Fibroblast of villous mesenchyme (primary cell): ENCODE measurements at regions not wholly inside any gene's neighbourhood (a gene's known extent, or its start where the extent isn't known, plus 50 kb on each side); places are given as distances from the start of the nearest gene placed in this dataset.
"Not testable (repeated sequence)": the region's sequence is repeated elsewhere in the genome, so short reads cannot be mapped to it uniquely, and the experiment has no call there.

ENCODE experiments used
- DNase-seq: peaks from one replicate; pipeline ENCODE4 v3.0.0-alpha.2; 2010; ENCODE audit warnings: low read depth
- H3K4me3 ChIP-seq: 2 replicates; pipeline ENCODE4 v1.5.1; 2011; ENCODE audit warnings: low read depth, mild to moderate bottlenecking, low read length
- CTCF ChIP-seq: IDR thresholded peaks from 2 replicates; pipeline ENCODE4 v1.5.1; 2012; ENCODE audit warnings: low read depth, mild to moderate bottlenecking, low read length; ENCODE audit not compliant: insufficient read depth

DNA sequence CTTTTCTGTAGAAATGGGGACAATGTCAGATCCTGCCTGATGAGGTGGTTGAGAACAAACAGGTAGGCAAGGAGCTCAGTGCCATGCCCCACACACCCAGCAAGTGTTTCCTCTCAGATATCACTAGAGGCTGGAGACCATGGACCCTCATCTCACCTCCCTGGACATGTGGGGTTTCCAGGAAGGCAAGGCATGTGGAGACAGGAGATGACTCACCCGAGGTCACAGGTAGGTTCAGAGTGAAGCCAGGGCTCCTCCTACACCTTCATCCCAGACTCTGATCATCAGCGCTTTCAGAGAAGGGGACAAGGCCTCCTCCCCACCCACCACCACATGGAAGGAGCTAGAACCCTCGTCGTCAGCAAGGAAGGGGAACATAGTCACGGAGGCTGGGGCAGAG lies 69.2 kb downstream of the MATN1 start:
- DNase-seq = no peak
- TF ChIP-seq CTCF = no peak
- no peak overlapping the region for H3K4me3 ChIP-seq

DNA sequence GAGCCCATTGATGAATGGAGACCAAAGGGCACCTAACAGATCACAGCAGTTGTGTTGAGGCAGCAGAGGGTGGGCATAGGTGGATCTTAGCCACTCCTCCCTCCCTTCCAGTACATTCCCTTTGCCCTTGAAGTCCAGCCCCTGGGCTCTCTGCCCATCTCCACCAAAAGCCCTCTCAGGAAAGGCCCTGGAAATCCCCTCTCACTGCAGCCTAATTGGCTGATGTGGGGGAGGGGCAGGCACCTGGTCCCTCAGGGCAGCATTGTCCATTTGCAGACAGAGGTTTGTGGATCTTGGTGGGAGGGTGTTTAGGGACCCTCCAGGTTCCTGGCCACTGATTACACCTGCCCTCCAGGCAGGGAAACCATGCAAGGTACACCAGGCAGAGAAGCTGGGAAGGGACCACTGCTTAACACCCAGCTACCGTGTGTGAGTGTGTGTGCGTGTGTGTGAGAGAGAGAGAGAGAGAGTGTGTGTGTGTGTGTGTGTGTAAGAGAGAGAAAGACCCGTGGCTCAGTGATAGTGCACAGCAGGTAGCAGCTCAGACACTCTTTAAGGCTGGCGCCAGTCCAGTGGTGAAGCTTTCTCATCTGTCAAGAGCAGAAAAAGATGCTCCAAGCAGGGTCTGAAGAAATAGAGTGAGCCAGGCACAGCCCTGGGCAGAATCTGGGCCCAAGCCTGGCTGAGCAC lies 71.1 kb downstream of the MATN1 start:
- no peak overlapping the region for H3K4me3 ChIP-seq
- DNase-seq = no peak
- TF ChIP-seq CTCF = no peak

DNA sequence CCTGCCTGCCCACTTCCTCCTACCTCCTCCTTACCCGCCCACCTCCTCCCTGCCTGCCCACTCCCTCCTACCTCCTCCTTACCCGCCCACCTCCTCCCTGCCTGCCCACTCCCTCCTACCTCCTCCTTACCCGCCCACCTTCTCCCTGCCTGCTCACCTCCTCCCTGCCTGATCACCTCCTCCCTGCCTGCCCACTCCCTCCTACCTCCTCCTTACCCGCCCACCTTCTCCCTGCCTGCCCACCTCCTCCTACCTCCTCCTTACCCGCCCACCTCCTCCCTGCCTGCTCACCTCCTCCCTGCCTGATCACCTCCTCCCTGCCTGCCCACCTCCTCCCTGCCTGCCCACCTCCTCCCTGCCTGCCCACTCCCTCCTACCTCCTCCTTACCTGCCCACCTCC lies 72.0 kb downstream of the MATN1 start:
- DNase-seq, H3K4me3 ChIP-seq: not testable (repeated sequence)

DNA sequence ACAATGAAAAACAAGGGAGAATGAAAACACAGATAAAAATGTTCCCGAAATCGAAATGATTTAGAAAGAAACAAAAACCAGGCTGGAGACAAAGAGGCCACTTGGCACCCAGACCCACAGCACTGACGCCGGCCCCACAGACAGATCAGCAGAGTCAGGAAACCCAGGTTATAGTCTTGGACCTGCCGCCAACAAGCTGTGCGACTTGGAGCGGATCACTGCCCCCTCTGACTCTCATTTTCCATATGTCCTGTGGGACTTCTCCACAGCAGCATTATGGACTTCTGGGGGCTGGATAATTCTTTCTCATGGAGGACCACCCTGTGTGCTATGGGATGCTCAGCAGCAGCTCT lies 72.4 kb downstream of the MATN1 start:
- TF ChIP-seq CTCF = no peak
- DNase-seq = no peak
- H3K4me3 ChIP-seq = no peak overlapping the region

DNA sequence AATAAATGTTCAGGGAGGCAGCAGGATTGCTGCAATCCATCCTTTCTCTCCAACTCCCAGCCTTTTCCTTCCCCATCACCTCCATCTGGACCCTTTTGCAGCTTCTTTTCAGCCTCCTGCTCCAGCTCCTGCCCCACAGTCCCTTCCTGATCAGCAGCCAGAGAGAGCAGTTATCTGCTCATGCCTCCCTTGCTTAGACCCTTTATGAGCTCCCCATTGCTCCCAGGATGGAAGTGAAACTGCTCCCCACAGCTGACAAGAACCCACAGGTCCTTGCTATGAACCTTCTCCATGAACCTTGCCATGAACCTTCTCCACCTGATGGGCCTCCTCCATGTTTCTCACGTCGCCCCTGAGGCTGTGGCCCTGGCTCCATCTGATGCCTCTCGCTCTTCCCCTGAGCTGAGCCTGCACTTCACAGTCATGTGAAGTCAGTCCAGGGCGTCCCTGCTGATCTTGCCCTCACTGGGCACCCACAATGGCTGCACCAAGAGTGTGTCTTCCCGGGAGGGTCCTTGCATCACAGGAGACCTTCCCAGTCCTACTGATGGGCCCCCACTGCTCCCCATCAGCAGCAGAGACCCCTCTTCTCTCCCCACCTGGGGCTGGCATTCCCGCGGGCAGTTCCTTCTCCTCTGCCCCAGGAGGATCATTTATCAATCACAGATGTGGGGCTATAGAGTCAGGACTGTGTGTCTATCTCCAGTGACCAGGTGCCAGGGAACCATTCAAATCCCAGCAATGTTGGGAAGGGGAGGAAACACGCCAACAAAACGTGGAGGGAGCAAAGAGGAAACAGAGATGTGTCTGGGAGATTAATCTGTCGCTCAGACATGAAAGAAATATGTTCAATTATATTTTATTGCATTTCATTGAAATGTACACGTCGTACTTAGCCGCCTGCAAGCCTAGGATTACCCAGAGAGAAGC lies 73.1 kb downstream of the MATN1 start:
- TF ChIP-seq CTCF = no peak
- no peak overlapping the region for H3K4me3 ChIP-seq
- DNase-seq = no peak

DNA sequence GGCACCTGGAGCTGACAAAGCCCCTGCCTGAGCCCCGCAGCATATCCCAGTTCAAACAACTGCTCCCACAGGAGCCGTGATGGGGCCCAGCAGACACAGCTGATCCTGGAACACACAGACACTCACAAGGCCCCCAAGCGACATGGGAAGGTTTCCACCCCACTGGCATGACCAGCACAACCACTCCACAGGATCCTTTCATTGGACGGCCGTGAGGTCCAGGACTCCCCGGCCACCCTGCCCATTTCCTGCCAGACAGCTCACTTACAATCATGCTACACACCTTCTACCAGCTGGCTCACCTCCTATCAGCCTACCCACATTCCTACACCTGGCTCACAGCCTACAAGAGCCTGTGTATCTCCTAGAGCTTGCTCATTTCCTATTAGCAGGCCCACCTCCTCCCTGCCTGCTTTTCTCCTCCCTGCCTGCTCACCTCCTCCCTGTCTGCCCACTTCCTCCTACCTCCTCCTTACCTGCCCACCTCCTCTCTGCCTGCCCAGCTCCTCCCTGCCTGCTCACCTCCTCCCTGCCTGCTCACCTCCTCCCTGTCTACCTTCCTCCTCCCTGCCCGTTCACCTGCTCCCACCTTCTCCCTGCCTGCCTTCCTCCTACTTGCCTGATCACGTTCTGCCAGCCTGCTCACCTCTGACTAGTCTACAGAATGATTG lies 73.9 kb downstream of the MATN1 start:
- no peak for TF ChIP-seq CTCF
- no peak for DNase-seq
- no peak overlapping the region for H3K4me3 ChIP-seq

DNA sequence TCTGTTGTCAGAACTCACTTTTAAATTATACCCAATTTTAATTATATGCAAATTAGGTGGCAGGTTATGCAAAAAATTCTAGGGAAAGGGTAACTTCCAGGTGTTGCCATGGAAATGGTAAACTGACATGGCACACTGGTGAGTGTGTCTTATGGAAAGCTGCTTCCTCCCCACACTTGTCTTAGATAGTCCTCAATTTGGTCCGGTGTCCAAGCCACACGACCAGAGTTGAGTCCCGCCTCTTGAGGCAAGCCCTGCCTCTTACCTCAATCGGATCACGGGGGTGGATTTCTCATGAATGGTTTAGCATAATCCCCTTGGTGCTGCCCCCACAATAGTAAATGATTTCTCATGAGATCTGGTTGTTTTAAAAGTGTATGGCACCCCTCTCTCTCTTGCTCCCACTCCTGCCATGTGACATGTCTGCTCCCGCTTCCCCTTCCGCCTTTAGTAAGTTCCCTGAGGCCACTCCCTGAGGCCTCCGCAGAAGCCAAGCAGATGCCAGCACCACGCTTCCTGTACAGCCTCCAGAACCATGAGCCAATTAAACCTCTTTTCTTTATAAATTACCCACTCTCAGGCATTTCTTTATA lies 74.9 kb downstream of the MATN1 start:
- no peak for DNase-seq

More for the DNA sequence above, 74.9 kb downstream of the MATN1 start:
- H3K4me3 ChIP-seq = no peak overlapping the region
- TF ChIP-seq CTCF = no peak
